IPS-15b (cell line): ENCODE measurements at regions not wholly inside any gene's neighbourhood (a gene's known extent, or its start where the extent isn't known, plus 50 kb on each side); places are given as distances from the start of the nearest gene placed in this dataset.
"Not testable (repeated sequence)": the region's sequence is repeated elsewhere in the genome, so short reads cannot be mapped to it uniquely, and the experiment has no call there.

Experiments
- H3K27me3 ChIP-seq: one replicate; pipeline ENCODE4 v1.6.1; 2013; ENCODE audit warnings: low read length; ENCODE audit not compliant: control insufficient read depth, insufficient read depth
- H3K36me3 ChIP-seq: one replicate; pipeline ENCODE4 v1.6.1; 2013; ENCODE audit warnings: low read length; ENCODE audit not compliant: control insufficient read depth, insufficient read depth
- H3K4me1 ChIP-seq: one replicate; pipeline ENCODE4 v1.6.1; 2013; ENCODE audit warnings: mild to moderate bottlenecking, low read length; ENCODE audit not compliant: control insufficient read depth, insufficient read depth
- H3K4me3 ChIP-seq: one replicate; pipeline ENCODE4 v1.5.1; 2013; ENCODE audit warnings: low read depth, low read length
- H3K9ac ChIP-seq: one replicate; pipeline ENCODE4 v1.6.1; 2013; ENCODE audit warnings: low read depth, mild to moderate bottlenecking, low read length
- H3K9me3 ChIP-seq: one replicate; pipeline ENCODE4 v1.6.1; 2013; ENCODE audit warnings: mild to moderate bottlenecking, low read length; ENCODE audit not compliant: control insufficient read depth, insufficient read depth

GRCh38 chr21:34221331-34222030 lies 142.3 kb upstream of the KCNE2 start:
- Histone ChIP-seq H3K27me3 (no peaks in the 10 kb centered on the region), H3K36me3 (no peaks in the 10 kb centered on the region), H3K9me3 (no peaks in the 10 kb centered on the region), H3K4me3 (no peak overlapping the region), H3K4me1 (no peaks in the 10 kb centered on the region), H3K9ac (no peak overlapping the region)

GRCh38 chr21:34222031-34222335 lies 141.8 kb upstream of the KCNE2 start:
- Histone ChIP-seq H3K9ac (no peak overlapping the region), H3K4me3 (no peak overlapping the region)

GRCh38 chr21:34223376-34223775 lies 140.4 kb upstream of the KCNE2 start:
- Histone ChIP-seq H3K36me3 (no peaks in the 10 kb centered on the region), H3K4me3 (no peak overlapping the region), H3K27me3 (no peaks in the 10 kb centered on the region), H3K9ac (no peak overlapping the region), H3K9me3 (no peaks in the 10 kb centered on the region), H3K4me1 (no peaks in the 10 kb centered on the region)

More at GRCh38 chr21:34222031-34222335, 141.8 kb upstream of the KCNE2 start:
- Histone ChIP-seq H3K27me3 (no peaks in the 10 kb centered on the region), H3K36me3 (no peaks in the 10 kb centered on the region), H3K4me1 (no peaks in the 10 kb centered on the region), H3K9me3 (no peaks in the 10 kb centered on the region)

GRCh38 chr21:34227386-34227852 lies 136.4 kb upstream of the KCNE2 start:
- no peaks in the 10 kb centered on the region for H3K4me1 ChIP-seq
- H3K9me3 ChIP-seq: no peaks in the 10 kb centered on the region
- no peak overlapping the region for H3K9ac ChIP-seq
- no peak overlapping the region for H3K4me3 ChIP-seq
- no peaks in the 10 kb centered on the region for H3K36me3 ChIP-seq
- H3K27me3 ChIP-seq: no peaks in the 10 kb centered on the region

GRCh38 chr21:34228792-34229191 lies 135.0 kb upstream of the KCNE2 start:
- Histone ChIP-seq H3K4me3 (no peak overlapping the region), H3K27me3 (no peaks in the 10 kb centered on the region), H3K9ac (no peak overlapping the region), H3K9me3 (no peaks in the 10 kb centered on the region), H3K4me1 (no peaks in the 10 kb centered on the region), H3K36me3 (no peaks in the 10 kb centered on the region)

GRCh38 chr21:34229353-34229752 lies 134.5 kb upstream of the KCNE2 start:
- no peaks in the 10 kb centered on the region for H3K27me3 ChIP-seq
- H3K4me3 ChIP-seq: no peak overlapping the region
- no peaks in the 10 kb centered on the region for H3K36me3 ChIP-seq
- no peaks in the 10 kb centered on the region for H3K4me1 ChIP-seq
- H3K9me3 ChIP-seq: no peaks in the 10 kb centered on the region
- H3K9ac ChIP-seq: no peak overlapping the region

GRCh38 chr21:34233741-34234140 lies 130.1 kb upstream of the KCNE2 start:
- H3K9ac ChIP-seq, H3K4me3 ChIP-seq, H3K27me3 ChIP-seq, H3K4me1 ChIP-seq, H3K9me3 ChIP-seq, H3K36me3 ChIP-seq: not testable (repeated sequence)

GRCh38 chr21:34235514-34235913 lies 128.3 kb upstream of the KCNE2 start:
- no peaks in the 10 kb centered on the region for H3K36me3 ChIP-seq
- H3K4me3 ChIP-seq: no peak overlapping the region
- no peak overlapping the region for H3K9ac ChIP-seq
- H3K27me3 ChIP-seq: no peaks in the 10 kb centered on the region
- H3K4me1 ChIP-seq: no peaks in the 10 kb centered on the region
- no peaks in the 10 kb centered on the region for H3K9me3 ChIP-seq

- no peak overlapping the region for H3K4me3 ChIP-seq
- H3K27me3 ChIP-seq: no peaks in the 10 kb centered on the region
- no peaks in the 10 kb centered on the region for H3K9me3 ChIP-seq
- H3K4me1 ChIP-seq: no peaks in the 10 kb centered on the region
- H3K9ac ChIP-seq: no peak overlapping the region
- no peaks in the 10 kb centered on the region for H3K36me3 ChIP-seq
Measured at GRCh38 chr21:34242973-34243372, 120.8 kb upstream of the KCNE2 start.

GRCh38 chr21:34243562-34243961 lies 120.2 kb upstream of the KCNE2 start:
- no peak overlapping the region for H3K4me3 ChIP-seq
- no peaks in the 10 kb centered on the region for H3K27me3 ChIP-seq
- H3K36me3 ChIP-seq: no peaks in the 10 kb centered on the region
- no peaks in the 10 kb centered on the region for H3K4me1 ChIP-seq
- H3K9me3 ChIP-seq: no peaks in the 10 kb centered on the region
- H3K9ac ChIP-seq: no peak overlapping the region

- Histone ChIP-seq H3K9ac (no peak overlapping the region), H3K4me3 (no peak overlapping the region), H3K9me3 (peaks cover 4% of the 10 kb centered on the region), H3K27me3 (no peaks in the 10 kb centered on the region), H3K36me3 (no peaks in the 10 kb centered on the region), H3K4me1 (no peaks in the 10 kb centered on the region)
Measured at GRCh38 chr21:34252751-34253150, 111.1 kb upstream of the KCNE2 start.

GRCh38 chr21:34255073-34255472 lies 108.7 kb upstream of the KCNE2 start:
- no peak overlapping the region for H3K9ac ChIP-seq
- no peaks in the 10 kb centered on the region for H3K4me1 ChIP-seq
- H3K27me3 ChIP-seq: no peaks in the 10 kb centered on the region
- H3K9me3 ChIP-seq: peaks cover 4% of the 10 kb centered on the region
- H3K36me3 ChIP-seq: no peaks in the 10 kb centered on the region
- no peak overlapping the region for H3K4me3 ChIP-seq
